ENCODE measurements at regions not wholly inside any gene's neighbourhood (a gene's known extent, or its start where the extent isn't known, plus 50 kb on each side); places are given as distances from the start of the nearest gene placed in this dataset.

DNA sequence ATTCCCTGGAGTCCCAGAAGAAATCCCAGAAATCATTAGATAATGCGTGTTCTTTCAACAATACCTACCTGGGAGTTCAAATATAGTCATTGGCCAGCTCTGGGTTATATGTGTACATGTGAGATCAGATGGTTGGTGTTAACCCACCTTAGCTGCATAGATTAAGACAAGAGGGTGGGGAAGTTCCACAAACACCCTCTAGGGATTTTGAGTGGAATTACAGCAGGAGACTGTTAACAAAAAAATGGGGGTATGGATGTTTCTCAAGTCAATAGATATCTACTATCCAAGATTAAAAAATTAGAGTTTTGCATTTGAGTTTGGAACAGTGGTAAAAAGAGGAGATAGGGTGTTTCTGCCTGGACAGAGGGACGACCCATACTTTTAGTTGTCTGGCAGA, 282.5 kb upstream of the CNTN3 start:
- TF ChIP-seq, protein P1, sequence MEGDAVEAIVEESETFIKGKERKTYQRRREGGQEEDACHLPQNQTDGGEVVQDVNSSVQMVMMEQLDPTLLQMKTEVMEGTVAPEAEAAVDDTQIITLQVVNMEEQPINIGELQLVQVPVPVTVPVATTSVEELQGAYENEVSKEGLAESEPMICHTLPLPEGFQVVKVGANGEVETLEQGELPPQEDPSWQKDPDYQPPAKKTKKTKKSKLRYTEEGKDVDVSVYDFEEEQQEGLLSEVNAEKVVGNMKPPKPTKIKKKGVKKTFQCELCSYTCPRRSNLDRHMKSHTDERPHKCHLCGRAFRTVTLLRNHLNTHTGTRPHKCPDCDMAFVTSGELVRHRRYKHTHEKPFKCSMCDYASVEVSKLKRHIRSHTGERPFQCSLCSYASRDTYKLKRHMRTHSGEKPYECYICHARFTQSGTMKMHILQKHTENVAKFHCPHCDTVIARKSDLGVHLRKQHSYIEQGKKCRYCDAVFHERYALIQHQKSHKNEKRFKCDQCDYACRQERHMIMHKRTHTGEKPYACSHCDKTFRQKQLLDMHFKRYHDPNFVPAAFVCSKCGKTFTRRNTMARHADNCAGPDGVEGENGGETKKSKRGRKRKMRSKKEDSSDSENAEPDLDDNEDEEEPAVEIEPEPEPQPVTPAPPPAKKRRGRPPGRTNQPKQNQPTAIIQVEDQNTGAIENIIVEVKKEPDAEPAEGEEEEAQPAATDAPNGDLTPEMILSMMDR (IDR thresholded peaks at IDR 0.05; ENCODE audit: extremely low read depth in 1 of 2, insufficient read depth in 1 of 2, low read depth in 1 of 2, low read length in 2 of 2), result no peak
- TF ChIP-seq JUN (IDR thresholded peaks at IDR 0.05; ENCODE audit: borderline replicate concordance, insufficient read depth, insufficient read length, low read depth) (no peak), MYC (IDR thresholded peaks at IDR 0.05; ENCODE audit: low read depth, low read length) (no peak), EZH2 (IDR thresholded peaks at IDR 0.05; ENCODE audit: borderline replicate concordance, low read depth, low read length, severe bottlenecking) (no peak), FOS (IDR thresholded peaks at IDR 0.05; ENCODE audit: borderline replicate concordance, insufficient read depth, low read length) (no peak), POLR2AphosphoS5 (IDR thresholded peaks at IDR 0.05; ENCODE audit: insufficient read depth, low read depth, low read length) (no peak), GATA2 (IDR thresholded peaks at IDR 0.05; ENCODE audit: insufficient read depth, insufficient read length, low read depth, low read length) (no peak), POLR2A (IDR thresholded peaks at IDR 0.05; ENCODE audit: low read depth, low read length) (no peak)
- TF ChIP-seq, protein P2, sequence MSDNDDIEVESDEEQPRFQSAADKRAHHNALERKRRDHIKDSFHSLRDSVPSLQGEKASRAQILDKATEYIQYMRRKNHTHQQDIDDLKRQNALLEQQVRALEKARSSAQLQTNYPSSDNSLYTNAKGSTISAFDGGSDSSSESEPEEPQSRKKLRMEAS (IDR thresholded peaks at IDR 0.05; ENCODE audit: insufficient read depth, insufficient read length), result no peak
- H3K27ac ChIP-seq (ENCODE audit: insufficient read depth, low read depth, low read length), result no peak overlapping the region
- H3K4me2 ChIP-seq (ENCODE audit: insufficient read depth, low read length), result no peak overlapping the region
- H3K27me3 ChIP-seq (ENCODE audit: control insufficient read depth in 2 of 2, insufficient read depth in 2 of 2, low read length in 2 of 2), result no peaks in the 10 kb centered on the region
- no peaks in the 10 kb centered on the region for H3K4me1 ChIP-seq (ENCODE audit: control insufficient read depth, extremely low read depth, insufficient read depth, low read length)
- POLR2A ChIA-PET, result no interaction called here
- no peaks in the 10 kb centered on the region for H4K20me1 ChIP-seq (replicated peaks; ENCODE audit: control insufficient read depth, extremely low read depth, insufficient read depth, low read length)
- no peaks in the 10 kb centered on the region for H3K9me1 ChIP-seq (replicated peaks; ENCODE audit: control insufficient read depth, extremely low read depth, insufficient read depth, low read length)
- dilution Hi-C loops (cut with MboI; ENCODE audit: extremely low pct_ligation_motif_present, low sequenced_read_pairs), result no loop called here
- intact Hi-C loops (cut with micrococcal nuclease), result no loop called here
- no peak overlapping the region for H3K4me3 ChIP-seq (replicated peaks in 1 of 3; ENCODE audit: insufficient read depth in 1 of 3, low read depth in 1 of 3, low read length in 3 of 3)
- H3K9ac ChIP-seq (replicated peaks; ENCODE audit: extremely low read depth, insufficient read depth, low read length), result no peak overlapping the region
- CTCF ChIA-PET, result no interaction called here
- DNase-seq (ENCODE audit: low read depth, low spot score) (no peak), FAIRE-seq (no peak)
- H2AFZ ChIP-seq (ENCODE audit: low read depth, low read length), result no peak overlapping the region
- peaks cover 2% of the 10 kb centered on the region for H3K9me3 ChIP-seq (replicated peaks; ENCODE audit: control insufficient read depth, insufficient read depth, low read length)
- no TSS peak for BruUV-seq (replicated peaks)
- no peaks in the 10 kb centered on the region for H3K79me2 ChIP-seq (ENCODE audit: control insufficient read depth, insufficient read depth, low read length)
- H3K36me3 ChIP-seq (ENCODE audit: control insufficient read depth in 2 of 2, extremely low read depth in 1 of 2, insufficient read depth in 2 of 2, low read length in 2 of 2), result no peaks in the 10 kb centered on the region
